HepG2 (cell line): ENCODE measurements at regions not wholly inside any gene's neighbourhood (a gene's known extent, or its start where the extent isn't known, plus 50 kb on each side); places are given as distances from the start of the nearest gene placed in this dataset.

Source experiments
- ATAC-seq: fragments of 200-7000 bp; cut with Tn5 transposase; 3 replicates; pipeline ENCODE4 v1.9.1; 2020; ENCODE audit warnings: mild to moderate bottlenecking, moderate library complexity
- BruUV-seq: library from RNA; stranded (reverse); fragments of 400-500 nt; replicated peaks from 2 replicates; lab custom pipeline; 2021; lab: Mats Ljungman, UMichigan
- CTCF ChIA-PET: fragments of 300-600 bp; formaldehyde crosslinking; extraction: SDS; loops from one replicate; lab custom pipeline; 2021; ENCODE audit warnings: low total read pairs, inconsistent platforms, low intra/inter-chr PET ratio; lab: Yijun Ruan, JAX
- POLR2A ChIA-PET: fragments of 350-600 bp; sonication (Branson Sonifier 250); formaldehyde crosslinking; loops from one replicate; lab custom pipeline; 2020; ENCODE audit warnings: antibody characterized with exemption, inconsistent platforms; lab: Yijun Ruan, JAX
- DNase-seq: peaks from one replicate; pipeline ENCODE4 v3.0.0-alpha.2; 2015; ENCODE audit warnings: low spot score
- FAIRE-seq: peaks from 3 replicates; lab custom pipeline; 2011; peaks lifted over from hg19 to GRCh38; lab: Jason Lieb, UNC
- H2AFZ ChIP-seq: one replicate; pipeline ENCODE4 v1.6.1; 2011; ENCODE audit warnings: low read length, inconsistent platforms
- H3K27ac ChIP-seq: fragments of 300-600 bp; 3 replicates; pipeline ENCODE4 v1.8.0; 2011; ENCODE audit warnings: mixed run types, mild to moderate bottlenecking, mixed read lengths, low read length, inconsistent platforms; ENCODE audit not compliant: insufficient read depth; ENCODE audit errors: extremely low read length
- H3K27me3 ChIP-seq, 2 experiments: fragments of 200-600 bp in 1 of 2; 2 replicates in 1 of 2; 3 replicates in 1 of 2; pipeline versions ENCODE4 v1.6.0 to v1.8.0; 2011; ENCODE audit warnings: low read length in 2 of 2, mild to moderate bottlenecking in 2 of 2, moderate library complexity in 2 of 2, inconsistent platforms in 1 of 2; ENCODE audit not compliant: insufficient read depth in 2 of 2, control insufficient read depth in 1 of 2
- H3K36me3 ChIP-seq, 2 experiments: fragments of 200-600 bp in 1 of 2; replicated peaks in 1 of 2; 2 replicates in 1 of 2; 3 replicates in 1 of 2; pipeline versions ENCODE4 v1.5.1 to v1.8.0; 2011; ENCODE audit warnings: low read length in 2 of 2, inconsistent platforms in 1 of 2; ENCODE audit not compliant: insufficient read depth in 2 of 2, control insufficient read depth in 1 of 2
- H3K4me1 ChIP-seq: 2 replicates; pipeline ENCODE4 v1.5.1; 2012; ENCODE audit warnings: low read length, inconsistent platforms; ENCODE audit not compliant: insufficient read depth
- H3K4me2 ChIP-seq: 2 replicates; pipeline ENCODE4 v1.6.0; 2011; ENCODE audit warnings: low read depth, low read length, inconsistent platforms
- H3K4me3 ChIP-seq, 3 experiments: fragments of 200-600 bp in 1 of 3; sonication (generic), shearing (Covaris generic) in 1 of 3; replicated peaks in 1 of 3; 2 replicates each; pipeline ENCODE4 v1.5.1; 2011 to 2016; ENCODE audit warnings: low read length in 3 of 3, inconsistent platforms in 2 of 3, low read depth in 2 of 3, mild to moderate bottlenecking in 2 of 3, control low read depth in 1 of 3, mixed read lengths in 1 of 3; ENCODE audit not compliant: insufficient read depth in 1 of 3
- H3K79me2 ChIP-seq: one replicate; pipeline ENCODE4 v1.6.1; 2011; ENCODE audit warnings: low read length, inconsistent platforms; ENCODE audit not compliant: insufficient read depth
- H3K9ac ChIP-seq: 2 replicates; pipeline ENCODE4 v1.6.0; 2011; ENCODE audit warnings: mild to moderate bottlenecking, low read depth, low read length, inconsistent platforms; ENCODE audit not compliant: insufficient read depth
- H3K9me3 ChIP-seq: 2 replicates; pipeline ENCODE4 v1.5.1; 2012; ENCODE audit warnings: mild to moderate bottlenecking, low read length
- H4K20me1 ChIP-seq: 2 replicates; pipeline ENCODE4 v1.6.0; 2011; ENCODE audit warnings: inconsistent platforms, mild to moderate bottlenecking, low read length, moderate library complexity; ENCODE audit not compliant: insufficient read depth
- ARHGAP35 ChIP-seq: sonication (generic); formaldehyde crosslinking; IDR thresholded peaks from 2 replicates; pipeline ENCODE4 v1.9.0; 2022; ENCODE audit warnings: mild to moderate bottlenecking, inconsistent platforms, moderate library complexity, missing genetic modification reagents, borderline replicate concordance
- FIP1L1 ChIP-seq: fragments of 200-400 bp; formaldehyde crosslinking; IDR thresholded peaks from 2 replicates; pipeline ENCODE4 v1.6.1; 2018; ENCODE audit warnings: low read depth, mild to moderate bottlenecking, low read length, moderate library complexity, borderline replicate concordance; ENCODE audit not compliant: insufficient read depth
- FOXC1 ChIP-seq: sonication (generic); formaldehyde crosslinking; IDR thresholded peaks from 2 replicates; pipeline ENCODE4 v1.8.0; 2022; ENCODE audit warnings: mild to moderate bottlenecking, missing genetic modification reagents, borderline replicate concordance
- IRF2 ChIP-seq: IDR thresholded peaks from 2 replicates; pipeline ENCODE4 v1.6.1; 2018; ENCODE audit warnings: missing genetic modification reagents, missing compliant biosample characterization
- RELA ChIP-seq: sonication (generic); formaldehyde crosslinking; IDR thresholded peaks from 2 replicates; pipeline ENCODE4 v1.4.0; 2020; ENCODE audit warnings: missing genetic modification reagents
- RXRB ChIP-seq: IDR thresholded peaks from 2 replicates; pipeline ENCODE4 v1.6.1; 2016; ENCODE audit warnings: borderline replicate concordance, missing genetic modification reagents, missing compliant biosample characterization
- SCMH1 ChIP-seq: sonication (generic); formaldehyde crosslinking; IDR thresholded peaks from 2 replicates; pipeline ENCODE4 v1.9.0; 2021; ENCODE audit warnings: missing genetic modification reagents, mild to moderate bottlenecking, borderline replicate concordance
- SOX6 ChIP-seq, 2 experiments: fragments of 450-650 bp in 1 of 2; sonication (generic) in 1 of 2; formaldehyde crosslinking in 1 of 2; IDR thresholded peaks; 2 replicates each; pipeline versions ENCODE4 v1.4.0 to v1.6.1; 2017 to 2020; ENCODE audit warnings: antibody characterized with exemption in 1 of 2, mild to moderate bottlenecking in 1 of 2, missing genetic modification reagents in 1 of 2
- TEAD3 ChIP-seq: optimal IDR thresholded peaks from 2 replicates; pipeline ENCODE3; 2016; ENCODE audit warnings: borderline replicate concordance
- ZBTB20 ChIP-seq: sonication (generic); formaldehyde crosslinking; IDR thresholded peaks from 2 replicates; pipeline ENCODE4 v1.8.1; 2023; ENCODE audit warnings: missing genetic modification reagents, low read depth, mild to moderate bottlenecking, borderline replicate concordance
- ZNF207 ChIP-seq: fragments of 450-650 bp; IDR thresholded peaks from 2 replicates; pipeline ENCODE4 v1.6.1; 2016; ENCODE audit warnings: antibody characterized with exemption, borderline replicate concordance
- ZNF546 ChIP-seq: sonication (generic); formaldehyde crosslinking; conservative IDR thresholded peaks from 2 replicates; pipeline ENCODE4 v1.8.1; 2023; ENCODE audit warnings: mild to moderate bottlenecking, missing genetic modification reagents
- ZNF557 ChIP-seq: sonication (generic); formaldehyde crosslinking; IDR thresholded peaks from 2 replicates; pipeline ENCODE4 v1.4.0; 2020; ENCODE audit warnings: missing genetic modification reagents
- ZNF589 ChIP-seq: sonication (generic); formaldehyde crosslinking; conservative IDR thresholded peaks from 2 replicates; pipeline ENCODE4 v1.8.0; 2022; ENCODE audit warnings: mild to moderate bottlenecking, moderate library complexity, missing genetic modification reagents
- ZNF672 ChIP-seq: sonication (generic); formaldehyde crosslinking; IDR thresholded peaks from 2 replicates; pipeline ENCODE4 v1.8.1; 2022; ENCODE audit warnings: missing genetic modification reagents
- WGBS: methylation state at CpG from one replicate; pipeline ENCODE4 v1.1.6; 2017; ENCODE audit warnings: low lambda C conversion rate; 5-methylcytosine and 5-hydroxymethylcytosine counted together
- in situ Hi-C: cut with HindIII; loops from 2 replicates; pipeline ENCODE4 v1.10.0; 2017; ENCODE audit warnings: low pct_unique_long_range_greater_than_20kb; ENCODE audit not compliant: extremely low pct_ligation_motif_present
- intact Hi-C: fragments of 100-400 bp; cut with micrococcal nuclease; formaldehyde crosslinking; loops from one replicate; pipeline ENCODE4 v1.10.0; 2022; ENCODE audit not compliant: unreplicated experiment
- TF ChIP-seq, protein P1 (sequence below), 2 experiments: sonication (generic) in 1 of 2; formaldehyde crosslinking in 1 of 2; IDR thresholded peaks; 2 replicates each; pipeline versions ENCODE4 v1.4.0 to v1.6.1; 2018 to 2020; ENCODE audit warnings: missing genetic modification reagents in 2 of 2, borderline replicate concordance in 1 of 2, low read depth in 1 of 2, mild to moderate bottlenecking in 1 of 2, missing biosample characterization in 1 of 2

DNA sequence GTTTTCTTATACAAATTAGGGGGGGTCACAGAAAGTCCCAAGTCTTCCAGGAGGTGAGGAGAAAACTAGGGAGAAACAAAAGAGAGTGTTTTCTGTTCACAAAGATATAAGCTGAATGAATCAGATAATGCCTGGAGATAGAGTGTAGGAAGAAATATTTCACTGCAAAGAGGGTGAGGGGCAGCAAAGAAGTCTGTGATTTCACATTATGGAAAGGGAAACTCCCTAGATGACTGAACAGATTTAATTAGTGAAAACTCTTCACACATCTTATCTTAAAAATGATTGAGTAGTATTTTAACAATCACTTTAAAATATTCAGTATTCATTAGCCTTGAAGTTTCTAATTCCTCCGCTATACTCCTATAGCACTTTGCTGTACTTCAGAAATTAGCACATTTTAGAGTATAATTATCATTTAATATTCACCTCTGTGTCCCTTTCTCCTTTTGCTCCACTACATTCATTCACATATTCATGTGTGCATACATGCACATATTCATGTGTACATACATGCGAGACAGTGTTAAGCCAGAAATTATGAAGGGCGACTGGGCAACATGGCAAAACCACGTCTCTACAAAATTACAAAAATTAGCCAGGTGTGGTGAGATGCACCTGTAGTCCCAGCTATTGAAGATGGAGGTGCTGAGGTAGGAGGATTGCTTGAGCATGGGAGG, 332.2 kb downstream of the HTR1A start:
- intact Hi-C loops: no loop called here
- no peak for FAIRE-seq
- WGBS: 32% methylated on average over 4 of the region's 4 CpGs

More for the DNA sequence above, 332.2 kb downstream of the HTR1A start:
- Histone ChIP-seq H3K36me3 (no peaks in the 10 kb centered on the region), H3K9ac (no peak overlapping the region), H3K4me2 (no peak overlapping the region), H3K4me1 (no peaks in the 10 kb centered on the region), H3K27ac (no peak overlapping the region), H4K20me1 (no peaks in the 10 kb centered on the region), H3K79me2 (no peaks in the 10 kb centered on the region), H2AFZ (no peak overlapping the region), H3K9me3 (peaks cover 44% of the 10 kb centered on the region), H3K4me3 (no peak overlapping the region), H3K27me3 (no peaks in the 10 kb centered on the region)
- CTCF ChIA-PET: no interaction called here
- BruUV-seq: no TSS peak
- DNase-seq (no peak), ATAC-seq (no peak)
- POLR2A ChIA-PET: no interaction called here
- in situ Hi-C loops: no loop called here
- TF ChIP-seq RELA (CRISPR knock-in tag): no peak
- TF ChIP-seq, protein P1, sequence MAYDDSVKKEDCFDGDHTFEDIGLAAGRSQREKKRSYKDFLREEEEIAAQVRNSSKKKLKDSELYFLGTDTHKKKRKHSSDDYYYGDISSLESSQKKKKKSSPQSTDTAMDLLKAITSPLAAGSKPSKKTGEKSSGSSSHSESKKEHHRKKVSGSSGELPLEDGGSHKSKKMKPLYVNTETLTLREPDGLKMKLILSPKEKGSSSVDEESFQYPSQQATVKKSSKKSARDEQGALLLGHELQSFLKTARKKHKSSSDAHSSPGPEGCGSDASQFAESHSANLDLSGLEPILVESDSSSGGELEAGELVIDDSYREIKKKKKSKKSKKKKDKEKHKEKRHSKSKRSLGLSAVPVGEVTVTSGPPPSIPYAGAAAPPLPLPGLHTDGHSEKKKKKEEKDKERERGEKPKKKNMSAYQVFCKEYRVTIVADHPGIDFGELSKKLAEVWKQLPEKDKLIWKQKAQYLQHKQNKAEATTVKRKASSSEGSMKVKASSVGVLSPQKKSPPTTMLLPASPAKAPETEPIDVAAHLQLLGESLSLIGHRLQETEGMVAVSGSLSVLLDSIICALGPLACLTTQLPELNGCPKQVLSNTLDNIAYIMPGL (CRISPR knock-in tag; IDR thresholded peaks at IDR 0.05; ENCODE audit: borderline replicate concordance in 1 of 2, low read depth in 1 of 2): no peak
- no peak for TF ChIP-seq ZNF207
- no peak for TF ChIP-seq SCMH1
- no peak for TF ChIP-seq FOXC1 (CRISPR knock-in tag)
- TF ChIP-seq SOX6 (IDR thresholded peaks at IDR 0.05): no peak
- no peak for TF ChIP-seq SOX6 (CRISPR knock-in tag; IDR thresholded peaks at IDR 0.05)
- no peak for TF ChIP-seq FIP1L1
- TF ChIP-seq ZNF546 (CRISPR knock-in tag): no peak
- TF ChIP-seq RXRB (CRISPR knock-in tag): no peak
- TF ChIP-seq ZNF672 (CRISPR knock-in tag): no peak
- no peak for TF ChIP-seq ZNF589 (CRISPR knock-in tag)
- no peak for TF ChIP-seq ZBTB20 (CRISPR knock-in tag)
- TF ChIP-seq ARHGAP35 (CRISPR knock-in tag): no peak
- TF ChIP-seq IRF2 (CRISPR knock-in tag): no peak
- TF ChIP-seq ZNF557 (CRISPR knock-in tag): no peak
- TF ChIP-seq TEAD3 (CRISPR knock-in tag): no peak
